GM12891 (cell line): ENCODE measurements at regions not wholly inside any gene's neighbourhood (a gene's known extent, or its start where the extent isn't known, plus 50 kb on each side); places are given as distances from the start of the nearest gene placed in this dataset.

ENCODE experiments used
- PAX5 ChIP-seq: IDR thresholded peaks from 2 replicates; pipeline ENCODE4 v1.6.1; 2011; ENCODE audit warnings: low read length, moderate library complexity, mild to moderate bottlenecking; ENCODE audit not compliant: insufficient read depth, severe bottlenecking
- POLR2A ChIP-seq: IDR thresholded peaks from 2 replicates; pipeline ENCODE4 v1.6.1; 2011; ENCODE audit warnings: low read depth, low read length, control low read depth
- POLR2AphosphoS5 ChIP-seq: IDR thresholded peaks from 2 replicates; pipeline ENCODE4 v1.6.1; 2011; ENCODE audit warnings: low read depth, low read length, control low read depth
- POU2F2 ChIP-seq: IDR thresholded peaks from 2 replicates; pipeline ENCODE4 v1.6.1; 2011; ENCODE audit warnings: low read depth, mild to moderate bottlenecking, control low read depth, low read length, moderate library complexity
- SPI1 ChIP-seq: IDR thresholded peaks from 2 replicates; pipeline ENCODE4 v1.6.1; 2011; ENCODE audit warnings: low read depth, low read length, control low read depth
- TAF1 ChIP-seq: IDR thresholded peaks from 2 replicates; pipeline ENCODE4 v1.6.1; 2011; ENCODE audit warnings: low read depth, low read length, control low read depth

GRCh38 chr6:14444295-14444972, 326.9 kb downstream of the CD83 start:
- no peak for TF ChIP-seq POLR2A
- TF ChIP-seq POLR2AphosphoS5 = no peak
- no peak for TF ChIP-seq TAF1
- TF ChIP-seq SPI1 = no peak
- TF ChIP-seq POU2F2 = no peak
- no peak for TF ChIP-seq PAX5
